ENCODE measurements at regions not wholly inside any gene's neighbourhood (a gene's known extent, or its start where the extent isn't known, plus 50 kb on each side); places are given as distances from the start of the nearest gene placed in this dataset.

GRCh38 chrX:113726466-113726865 is 857.4 kb upstream of the HTR2C start:
- no peaks in the 10 kb centered on the region for H3K27me3 ChIP-seq (ENCODE audit: insufficient read depth, low read depth, low read length)
- H3K9me3 ChIP-seq (ENCODE audit: low read length): no peaks in the 10 kb centered on the region
- no peaks in the 10 kb centered on the region for H3K9me2 ChIP-seq (ENCODE audit: insufficient read depth, low read length)
- no peaks in the 10 kb centered on the region for H3F3A ChIP-seq (ENCODE audit: insufficient read depth, low read length, poor library complexity, severe bottlenecking)
- H3K27ac ChIP-seq (ENCODE audit: low read length): no peak overlapping the region
- H3K9ac ChIP-seq (ENCODE audit: low read length): no peak overlapping the region
- H3K79me2 ChIP-seq (replicated peaks; ENCODE audit: insufficient read depth, low read length): no peaks in the 10 kb centered on the region
- H3K4me2 ChIP-seq (ENCODE audit: low read length): no peak overlapping the region
- no peaks in the 10 kb centered on the region for H3K36me3 ChIP-seq (ENCODE audit: insufficient read depth, low read length)
- TF ChIP-seq TAF1 (IDR thresholded peaks at IDR 0.05; ENCODE audit: low read depth) (no peak), CTCF (IDR thresholded peaks at IDR 0.05; ENCODE audit: poor library complexity, severe bottlenecking) (no peak), REST (IDR thresholded peaks at IDR 0.05; ENCODE audit: borderline replicate concordance) (no peak), RAD21 (conservative IDR thresholded peaks at IDR 0.05) (no peak), EP300 (conservative IDR thresholded peaks at IDR 0.05; ENCODE audit: poor library complexity, severe bottlenecking) (no peak), SMC3 (conservative IDR thresholded peaks at IDR 0.05; ENCODE audit: poor library complexity) (no peak), POLR2AphosphoS5 (IDR thresholded peaks at IDR 0.05) (no peak), MXI1 (conservative IDR thresholded peaks at IDR 0.05; ENCODE audit: poor library complexity, severe bottlenecking) (no peak), EZH2 (IDR thresholded peaks at IDR 0.05; ENCODE audit: borderline replicate concordance, insufficient read depth, low read length, poor library complexity, severe bottlenecking) (no peak)
- H2AFZ ChIP-seq (ENCODE audit: low read depth, low read length): no peak overlapping the region
- no peaks in the 10 kb centered on the region for H4K20me1 ChIP-seq (ENCODE audit: insufficient read depth)
- no peak overlapping the region for H3K4me3 ChIP-seq (ENCODE audit: low read length)

- TF ChIP-seq TAF1 (IDR thresholded peaks at IDR 0.05; ENCODE audit: low read depth) (no peak), EZH2 (IDR thresholded peaks at IDR 0.05; ENCODE audit: borderline replicate concordance, insufficient read depth, low read length, poor library complexity, severe bottlenecking) (no peak), CTCF (IDR thresholded peaks at IDR 0.05; ENCODE audit: poor library complexity, severe bottlenecking) (no peak), REST (IDR thresholded peaks at IDR 0.05; ENCODE audit: borderline replicate concordance) (no peak), RAD21 (conservative IDR thresholded peaks at IDR 0.05) (no peak), POLR2AphosphoS5 (IDR thresholded peaks at IDR 0.05) (no peak), MXI1 (conservative IDR thresholded peaks at IDR 0.05; ENCODE audit: poor library complexity, severe bottlenecking) (no peak), SMC3 (conservative IDR thresholded peaks at IDR 0.05; ENCODE audit: poor library complexity) (no peak), EP300 (conservative IDR thresholded peaks at IDR 0.05; ENCODE audit: poor library complexity, severe bottlenecking) (no peak)
- no peaks in the 10 kb centered on the region for H3K27me3 ChIP-seq (ENCODE audit: insufficient read depth, low read depth, low read length)
- H3K27ac ChIP-seq (ENCODE audit: low read length): no peak overlapping the region
- no peak overlapping the region for H3K4me3 ChIP-seq (ENCODE audit: low read length)
- H3K4me2 ChIP-seq (ENCODE audit: low read length): no peak overlapping the region
- H3F3A ChIP-seq (ENCODE audit: insufficient read depth, low read length, poor library complexity, severe bottlenecking): no peaks in the 10 kb centered on the region
- no peaks in the 10 kb centered on the region for H3K9me2 ChIP-seq (ENCODE audit: insufficient read depth, low read length)
- no peaks in the 10 kb centered on the region for H3K36me3 ChIP-seq (ENCODE audit: insufficient read depth, low read length)
- H3K9me3 ChIP-seq (ENCODE audit: low read length): no peaks in the 10 kb centered on the region
- no peaks in the 10 kb centered on the region for H4K20me1 ChIP-seq (ENCODE audit: insufficient read depth)
- H3K79me2 ChIP-seq (replicated peaks; ENCODE audit: insufficient read depth, low read length): no peaks in the 10 kb centered on the region
- no peak overlapping the region for H2AFZ ChIP-seq (ENCODE audit: low read depth, low read length)
- H3K9ac ChIP-seq (ENCODE audit: low read length): no peak overlapping the region
Measured at GRCh38 chrX:113726009-113726408, 857.9 kb upstream of the HTR2C start.
